ENCODE measurements at regions not wholly inside any gene's neighbourhood (a gene's known extent, or its start where the extent isn't known, plus 50 kb on each side); places are given as distances from the start of the nearest gene placed in this dataset.
A peak's percentile ranks its signal among the peaks of the same experiment; 100 is the strongest.

DNA sequence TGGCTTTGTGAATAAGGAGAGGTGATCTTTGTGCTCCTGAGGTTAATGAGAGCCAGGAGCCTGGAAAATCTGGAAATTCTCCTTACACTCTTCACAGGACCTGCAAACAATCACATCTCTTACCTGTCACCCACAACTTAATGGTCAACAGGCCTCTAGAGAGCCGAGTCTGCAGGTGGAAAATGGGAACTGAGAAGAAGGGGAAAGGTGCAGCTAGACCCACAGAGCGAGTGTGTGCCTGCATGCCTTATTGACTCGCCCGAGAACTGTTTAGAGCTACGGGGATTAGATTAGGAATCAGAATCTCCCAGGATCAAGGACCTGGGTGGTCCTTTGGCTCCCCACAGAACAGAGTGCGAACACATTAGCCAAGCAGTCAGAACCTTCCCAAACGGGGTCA lies 329.6 kb downstream of the PTEN start:
- DNase-seq, result no peak
- POLR2A ChIA-PET, result interaction anchor here (2.7 kb wide), 1 partner anchor 330 kb away, joined by 15 read pairs; the partner anchor contains the start of genes KLLN and PTEN
- H3K4me1 Mint-ChIP-seq, result peaks cover 24 to 54% (median 52%) of the 10 kb centered on the region in 4 donors
- H3K27ac Mint-ChIP-seq, result peak overlapping the region; percentile 23 to 92 (median 86)
- H3K27me3 Mint-ChIP-seq, result no peaks in the 10 kb centered on the region
- H3K4me3 Mint-ChIP-seq, result peak overlapping the region in 6 of 10 donors; percentile 3 to 76 (median 52)
- peaks cover 0 to 8% (median 0%) of the 10 kb centered on the region in 9 donors for H3K9me3 Mint-ChIP-seq
- H3K36me3 Mint-ChIP-seq, result peaks cover 0 to 11% (median 4%) of the 10 kb centered on the region in 3 donors
- no peak for ATAC-seq

DNA sequence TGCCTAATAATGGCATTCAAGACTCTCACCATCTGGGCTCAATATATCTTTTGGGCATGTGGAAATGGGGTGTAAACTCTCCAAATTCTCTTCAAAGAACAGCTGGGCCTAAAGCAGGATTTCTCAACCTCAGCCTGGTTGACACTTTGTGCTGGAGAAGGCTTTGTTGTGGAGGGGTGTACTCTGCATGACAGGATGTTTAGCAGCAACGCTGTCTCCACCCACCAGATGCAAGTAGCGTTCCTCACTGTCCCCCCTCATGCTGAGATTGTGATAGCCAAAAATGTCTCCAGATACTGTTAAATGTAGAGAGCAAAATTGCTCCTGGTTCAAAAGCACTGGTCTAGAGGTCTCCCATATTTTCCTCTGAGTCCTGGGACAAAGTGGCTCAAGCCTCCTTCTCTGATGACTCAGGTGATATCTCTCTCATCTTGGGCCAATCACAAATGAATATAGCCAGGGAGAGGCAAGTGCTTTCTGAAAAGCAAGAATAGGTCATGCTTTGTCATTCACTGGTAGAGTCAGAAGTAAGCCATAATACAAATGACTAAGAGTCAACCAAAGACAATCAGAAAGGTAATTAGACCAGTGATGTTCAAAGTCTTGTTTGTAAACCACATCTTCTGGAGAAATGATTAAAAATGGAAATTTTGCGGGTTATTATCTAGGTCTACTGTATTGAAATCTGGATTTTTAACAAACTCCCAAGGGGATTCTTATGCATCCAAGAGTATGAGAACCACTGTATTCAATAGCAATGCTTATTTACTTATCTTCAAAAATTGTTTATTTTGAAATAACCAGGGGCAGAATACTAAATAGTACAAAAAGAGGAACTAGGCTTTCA lies 330.8 kb downstream of the PTEN start:
- Mint-ChIP-seq H3K36me3 (peaks cover 0 to 11% (median 4%) of the 10 kb centered on the region in 3 donors), H3K27ac (peak overlapping the region; percentile 23 to 92 (median 90)), H3K4me3 (peak overlapping the region; percentile 25 to 76 (median 62)), H3K9me3 (peaks cover 0 to 13% (median 0%) of the 10 kb centered on the region in 9 donors), H3K4me1 (peaks cover 24 to 54% (median 52%) of the 10 kb centered on the region in 4 donors), H3K27me3 (no peaks in the 10 kb centered on the region)
- peak; percentile 99 to 100 for ATAC-seq
- DNase-seq, result peak; percentile 9 to 82 (median 66)
- POLR2A ChIA-PET, result interaction anchor here (0.6 to 2.7 kb wide), 3 partner anchors 11 to 1228 kb away, joined by 3 to 15 read pairs (median 7); partner anchors contain the start of genes KLLN and PTEN

DNA sequence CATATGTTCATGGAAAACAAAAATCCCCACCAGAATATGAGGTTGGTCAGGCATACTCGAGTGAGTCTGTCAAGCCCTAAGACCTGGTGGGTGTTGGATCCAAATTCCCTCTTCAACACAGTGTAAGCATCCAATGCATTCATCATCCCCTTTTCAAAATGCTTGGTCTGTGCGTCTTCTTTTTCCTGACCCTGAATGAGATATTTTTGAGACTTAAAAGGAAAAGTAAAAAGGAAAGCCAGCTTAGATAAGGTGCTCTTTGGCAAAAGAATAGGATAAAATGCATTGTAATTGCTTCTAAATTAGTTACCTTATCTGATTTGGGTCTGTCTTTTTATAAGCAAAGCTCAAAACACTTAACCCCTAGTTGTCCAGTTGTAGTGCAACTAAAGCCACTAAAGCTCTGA lies 331.5 kb downstream of the PTEN start:
- Mint-ChIP-seq H3K36me3 (peaks cover 0 to 11% (median 4%) of the 10 kb centered on the region in 3 donors), H3K27ac (peak overlapping the region; percentile 19 to 92 (median 78)), H3K4me3 (peak overlapping the region in 2 of 10 donors; percentile 3 to 76), H3K27me3 (no peaks in the 10 kb centered on the region), H3K4me1 (peaks cover 26 to 54% (median 52%) of the 10 kb centered on the region in 4 donors), H3K9me3 (peaks cover 0 to 13% (median 0%) of the 10 kb centered on the region in 9 donors)
- no peak for DNase-seq
- no peak for ATAC-seq
- POLR2A ChIA-PET, result interaction anchor here (2.7 kb wide), 1 partner anchor 332 kb away, joined by 15 read pairs; the partner anchor contains the start of genes KLLN and PTEN

DNA sequence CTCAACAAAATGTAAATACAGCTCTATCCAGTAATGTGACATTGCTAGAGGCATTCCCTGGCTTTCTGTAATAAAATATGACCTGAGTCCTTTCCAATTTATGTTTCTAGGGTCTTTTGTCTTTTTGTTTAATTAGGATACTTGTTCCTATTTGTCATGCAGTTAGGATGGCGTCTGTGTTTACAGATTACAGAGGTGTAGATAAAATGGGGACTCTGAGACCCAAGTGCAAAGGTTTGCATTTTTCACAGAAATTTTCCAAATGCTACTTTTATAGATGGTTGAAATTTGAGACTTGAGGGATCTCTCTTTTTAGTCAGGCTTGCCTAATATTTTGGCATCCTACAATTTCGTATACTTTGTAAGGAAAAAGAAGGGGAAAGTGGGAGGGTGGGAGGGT lies 332.4 kb downstream of the PTEN start:
- Mint-ChIP-seq H3K27me3 (no peaks in the 10 kb centered on the region), H3K4me1 (peaks cover 24 to 51% (median 47%) of the 10 kb centered on the region in 4 donors), H3K9me3 (peaks cover 0 to 13% (median 0%) of the 10 kb centered on the region in 9 donors), H3K4me3 (no peak overlapping the region), H3K27ac (peak overlapping the region in 6 of 10 donors; percentile 73 to 92 (median 83)), H3K36me3 (peaks cover 0 to 11% (median 4%) of the 10 kb centered on the region in 3 donors)
- ATAC-seq (no peak), DNase-seq (no peak)
- POLR2A ChIA-PET, result interaction anchor here (0.5 to 2.7 kb wide), 2 partner anchors 281 to 333 kb away, joined by 4 to 15 read pairs; partner anchors contain the start of genes KLLN and PTEN

DNA sequence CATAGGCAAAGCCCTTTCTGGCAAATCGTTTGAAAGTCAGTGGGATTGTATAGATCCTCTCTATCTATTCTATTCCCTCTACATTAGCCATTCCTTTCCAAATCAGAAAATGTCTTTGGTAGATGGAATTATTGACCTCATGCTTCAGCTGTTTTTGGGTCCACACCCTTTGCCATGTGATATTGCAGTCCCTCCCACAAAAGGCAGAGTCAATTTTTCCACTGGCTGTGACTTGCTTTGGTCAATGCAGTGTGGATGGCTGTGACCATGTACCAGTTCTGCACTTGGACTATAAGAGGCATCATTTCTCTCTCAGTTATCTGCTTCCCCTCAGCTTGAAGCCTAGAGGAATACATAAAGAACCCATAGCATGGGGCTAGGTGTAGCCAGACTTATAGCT lies 332.9 kb downstream of the PTEN start:
- Mint-ChIP-seq H3K4me3 (no peak overlapping the region), H3K27me3 (no peaks in the 10 kb centered on the region), H3K9me3 (peaks cover 0 to 13% (median 0%) of the 10 kb centered on the region in 9 donors), H3K27ac (peak overlapping the region in 4 of 10 donors; percentile 19 to 91 (median 56)), H3K4me1 (peaks cover 24 to 51% (median 44%) of the 10 kb centered on the region in 4 donors), H3K36me3 (peaks cover 0 to 11% (median 4%) of the 10 kb centered on the region in 3 donors)
- no peak for DNase-seq
- POLR2A ChIA-PET, result no interaction called here
- ATAC-seq, result no peak

DNA sequence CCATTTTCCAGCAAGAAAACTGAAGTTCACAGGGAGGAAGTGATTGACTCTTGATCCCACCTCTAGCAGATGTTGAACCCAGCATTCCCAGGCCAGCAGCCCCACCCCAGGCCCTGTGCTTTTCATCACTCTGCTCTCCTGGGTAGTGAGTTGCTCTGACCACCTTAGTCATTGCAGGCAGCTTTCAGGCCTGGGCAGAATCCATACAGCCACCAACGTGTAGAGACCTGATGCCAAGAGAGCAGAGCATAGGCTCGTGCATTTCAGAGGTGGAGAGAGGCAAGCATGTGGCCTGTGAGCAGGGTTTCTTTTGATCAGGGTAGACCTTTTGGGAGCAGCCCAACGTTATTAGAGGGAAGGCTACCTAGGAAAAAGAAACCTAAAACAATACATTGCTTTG lies 334.6 kb downstream of the PTEN start:
- POLR2A ChIA-PET, result no interaction called here
- Mint-ChIP-seq H3K4me1 (peaks cover 22 to 35% (median 32%) of the 10 kb centered on the region in 4 donors), H3K9me3 (peaks cover 0 to 13% (median 0%) of the 10 kb centered on the region in 9 donors), H3K36me3 (peaks cover 0 to 11% (median 4%) of the 10 kb centered on the region in 3 donors), H3K27me3 (no peaks in the 10 kb centered on the region), H3K27ac (no peak overlapping the region), H3K4me3 (no peak overlapping the region)
- DNase-seq, result no peak
- ATAC-seq, result no peak

DNA sequence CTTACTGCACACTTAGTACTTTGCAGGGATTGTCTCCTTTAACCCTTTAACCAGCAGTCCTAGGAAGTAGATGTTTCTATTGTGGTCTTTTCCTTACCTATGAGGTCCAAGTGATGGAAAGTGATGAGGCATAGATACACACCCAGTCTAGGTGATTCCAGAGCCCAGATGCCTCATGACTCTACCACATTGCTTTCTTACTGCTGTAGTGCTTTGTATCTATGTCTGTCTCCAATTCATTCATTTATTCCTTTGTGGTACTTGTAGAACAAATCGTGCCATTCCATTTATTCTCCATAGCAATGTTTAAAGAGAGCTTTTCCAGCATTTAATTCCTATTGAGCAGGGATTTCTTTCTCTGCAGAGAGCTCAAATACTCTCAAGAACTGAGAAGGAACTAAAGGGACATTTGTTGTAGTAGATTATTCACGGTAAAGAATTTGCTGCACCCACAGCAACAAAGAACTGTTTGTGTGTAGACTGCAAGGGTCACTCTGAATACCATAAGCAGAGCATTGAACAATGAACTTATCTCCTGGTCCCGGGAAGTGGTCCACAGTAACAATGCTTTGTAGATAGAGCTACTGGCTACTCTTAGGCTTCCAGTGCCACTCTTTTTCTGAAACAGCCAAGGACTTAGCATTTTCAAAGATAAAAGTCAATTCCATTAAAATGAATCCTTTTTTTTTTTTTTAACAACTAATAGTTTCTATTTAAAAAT lies 337.0 kb downstream of the PTEN start:
- ATAC-seq (no peak), DNase-seq (no peak)
- no peak overlapping the region for H3K4me3 Mint-ChIP-seq
- peaks cover 0 to 11% (median 4%) of the 10 kb centered on the region in 3 donors for H3K36me3 Mint-ChIP-seq
- no peak overlapping the region for H3K27ac Mint-ChIP-seq
- H3K27me3 Mint-ChIP-seq, result no peaks in the 10 kb centered on the region
- H3K4me1 Mint-ChIP-seq, result peaks cover 5 to 11% (median 8%) of the 10 kb centered on the region in 4 donors
- POLR2A ChIA-PET, result interaction anchor here (0.6 to 0.7 kb wide), 2 partner anchors 187 to 338 kb away, joined by 4 to 9 read pairs; no protein-coding TSS in a partner anchor
- H3K9me3 Mint-ChIP-seq, result peaks cover 0 to 13% (median 0%) of the 10 kb centered on the region in 9 donors

DNA sequence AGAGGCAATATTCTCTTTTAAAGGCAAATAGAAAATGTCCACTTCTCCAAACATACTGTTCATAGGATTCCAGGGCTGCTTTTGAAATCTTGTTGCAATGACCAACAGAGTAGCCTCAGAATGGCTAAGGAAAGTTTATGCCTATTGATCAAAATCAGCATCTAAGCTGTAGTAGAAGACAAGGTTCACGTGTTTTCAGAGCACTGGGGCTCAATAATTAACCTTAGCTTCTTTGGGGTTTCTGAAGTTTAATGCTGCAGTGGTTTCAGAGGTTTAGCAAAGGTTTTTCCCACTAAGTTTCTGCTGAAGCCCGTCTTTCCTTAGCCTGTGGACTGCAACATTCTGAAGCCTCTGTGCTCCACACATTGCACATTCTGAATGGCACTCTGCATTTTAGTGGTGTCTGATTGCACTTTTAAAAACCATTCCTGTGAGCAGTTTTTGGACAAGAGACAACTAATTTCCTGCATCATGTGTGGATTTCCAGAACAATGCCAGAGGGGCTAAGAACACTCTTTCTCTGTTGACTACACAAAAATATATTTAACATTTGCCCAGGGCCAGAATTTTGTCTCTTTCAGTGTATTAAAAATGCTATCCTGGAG lies 342.5 kb downstream of the PTEN start:
- no peak for DNase-seq
- H3K36me3 Mint-ChIP-seq, result no peaks in the 10 kb centered on the region

DNA sequence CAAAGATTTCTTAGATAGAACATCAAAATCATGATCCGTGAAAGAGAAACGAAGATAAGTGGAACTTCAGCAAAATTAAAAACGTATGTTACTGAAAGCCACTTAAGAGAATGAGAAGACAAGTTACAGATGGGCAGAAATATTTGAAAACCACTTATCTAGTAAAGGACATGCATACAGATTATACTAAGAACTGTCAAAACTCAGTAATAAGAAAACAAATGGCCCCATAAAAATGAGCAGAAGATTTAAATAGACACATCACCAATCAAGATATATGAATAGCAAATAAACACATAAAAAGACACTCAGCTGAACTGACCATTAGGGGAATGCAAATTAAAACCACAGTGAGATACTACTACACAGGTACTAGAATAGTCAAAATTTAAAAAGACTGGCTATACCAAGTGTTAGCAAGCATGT lies 343.7 kb downstream of the PTEN start:
- Mint-ChIP-seq H3K27me3 (no peaks in the 10 kb centered on the region), H3K36me3 (no peaks in the 10 kb centered on the region), H3K9me3 (peaks cover 0 to 3% (median 0%) of the 10 kb centered on the region in 9 donors), H3K4me1 (no peaks in the 10 kb centered on the region), H3K4me3 (no peak overlapping the region), H3K27ac (no peak overlapping the region)
- ATAC-seq (no peak), DNase-seq (no peak)
- POLR2A ChIA-PET, result no interaction called here

More for the DNA sequence above, 342.5 kb downstream of the PTEN start:
- Mint-ChIP-seq H3K27me3 (no peaks in the 10 kb centered on the region), H3K9me3 (no peaks in the 10 kb centered on the region), H3K4me1 (no peaks in the 10 kb centered on the region), H3K27ac (no peak overlapping the region), H3K4me3 (no peak overlapping the region)
- POLR2A ChIA-PET, result interaction anchor here (0.5 kb wide), 1 partner anchor 119 kb away, joined by 3 read pairs; no protein-coding TSS in a partner anchor
- ATAC-seq, result no peak

DNA sequence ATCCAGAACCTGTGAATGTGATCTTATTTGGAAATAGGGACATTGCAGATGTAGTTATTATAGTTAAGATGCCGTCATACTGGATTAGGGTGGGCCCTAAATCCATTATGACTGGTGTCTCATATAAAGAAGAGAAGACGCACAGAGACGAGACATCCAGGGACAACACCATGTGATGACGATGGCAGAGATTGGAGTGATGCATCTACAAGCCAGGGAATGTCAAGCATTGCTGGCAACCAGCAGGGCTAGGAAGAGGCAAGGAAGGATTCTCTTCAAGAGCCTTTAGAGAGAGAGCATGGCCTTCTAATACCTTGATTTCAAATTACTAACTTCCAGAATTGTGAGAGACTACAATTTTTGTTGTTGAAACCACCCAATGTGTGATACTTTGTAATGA lies 345.8 kb downstream of the PTEN start:
- Mint-ChIP-seq H3K36me3 (peaks cover 0 to 3% (median 0%) of the 10 kb centered on the region in 3 donors), H3K4me1 (no peaks in the 10 kb centered on the region), H3K9me3 (peaks cover 0 to 3% (median 0%) of the 10 kb centered on the region in 9 donors), H3K4me3 (no peak overlapping the region), H3K27me3 (no peaks in the 10 kb centered on the region), H3K27ac (no peak overlapping the region)
- DNase-seq (no peak), ATAC-seq (no peak)
- POLR2A ChIA-PET, result no interaction called here

DNA sequence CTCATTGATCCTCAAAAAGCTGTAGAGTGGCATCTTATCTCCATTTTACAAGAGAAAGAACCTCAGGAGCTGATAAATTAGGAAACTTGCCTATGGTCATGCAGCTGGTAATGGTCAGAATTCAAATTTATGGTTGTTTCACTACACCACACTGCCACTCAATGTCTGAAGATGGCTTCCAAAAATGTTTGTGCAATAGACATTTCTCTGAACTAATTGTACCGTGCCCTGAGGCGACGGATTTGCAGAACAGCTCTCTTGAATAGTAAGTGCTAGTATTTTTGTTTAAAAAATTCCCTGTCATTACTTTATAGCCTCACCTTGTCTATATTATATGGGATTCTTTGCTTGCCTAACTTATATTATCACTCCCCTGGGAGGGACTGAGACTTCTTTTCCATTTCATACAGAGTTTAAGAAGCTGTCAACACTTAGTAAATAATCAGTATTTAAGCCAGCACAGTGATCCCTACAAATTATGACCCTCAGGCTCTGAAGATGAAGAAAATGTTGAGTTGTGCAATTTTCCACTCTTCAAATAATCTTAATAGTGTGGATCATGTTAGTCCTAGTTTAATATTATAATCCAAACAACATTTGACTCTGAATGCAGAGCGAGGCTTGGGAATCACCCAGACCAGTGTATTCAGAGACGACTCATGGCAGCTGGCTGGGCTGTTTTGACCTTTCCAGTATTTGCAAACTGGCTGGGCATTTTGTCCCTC lies 346.6 kb downstream of the PTEN start:
- DNase-seq (no peak), ATAC-seq (no peak)
- Mint-ChIP-seq H3K4me3 (no peak overlapping the region), H3K9me3 (peaks cover 0 to 3% (median 0%) of the 10 kb centered on the region in 9 donors), H3K27ac (no peak overlapping the region), H3K27me3 (no peaks in the 10 kb centered on the region), H3K36me3 (peaks cover 0 to 3% (median 0%) of the 10 kb centered on the region in 3 donors), H3K4me1 (no peaks in the 10 kb centered on the region)
- POLR2A ChIA-PET, result no interaction called here

Data from naive thymus-derived CD8-positive, alpha-beta T cell (primary cell).